ENCODE measurements at regions not wholly inside any gene's neighbourhood (a gene's known extent, or its start where the extent isn't known, plus 50 kb on each side); places are given as distances from the start of the nearest gene placed in this dataset.
A peak's percentile ranks its signal among the peaks of the same experiment; 100 is the strongest.
"Not testable (repeated sequence)": the region's sequence is repeated elsewhere in the genome, so short reads cannot be mapped to it uniquely, and the experiment has no call there.

DNA sequence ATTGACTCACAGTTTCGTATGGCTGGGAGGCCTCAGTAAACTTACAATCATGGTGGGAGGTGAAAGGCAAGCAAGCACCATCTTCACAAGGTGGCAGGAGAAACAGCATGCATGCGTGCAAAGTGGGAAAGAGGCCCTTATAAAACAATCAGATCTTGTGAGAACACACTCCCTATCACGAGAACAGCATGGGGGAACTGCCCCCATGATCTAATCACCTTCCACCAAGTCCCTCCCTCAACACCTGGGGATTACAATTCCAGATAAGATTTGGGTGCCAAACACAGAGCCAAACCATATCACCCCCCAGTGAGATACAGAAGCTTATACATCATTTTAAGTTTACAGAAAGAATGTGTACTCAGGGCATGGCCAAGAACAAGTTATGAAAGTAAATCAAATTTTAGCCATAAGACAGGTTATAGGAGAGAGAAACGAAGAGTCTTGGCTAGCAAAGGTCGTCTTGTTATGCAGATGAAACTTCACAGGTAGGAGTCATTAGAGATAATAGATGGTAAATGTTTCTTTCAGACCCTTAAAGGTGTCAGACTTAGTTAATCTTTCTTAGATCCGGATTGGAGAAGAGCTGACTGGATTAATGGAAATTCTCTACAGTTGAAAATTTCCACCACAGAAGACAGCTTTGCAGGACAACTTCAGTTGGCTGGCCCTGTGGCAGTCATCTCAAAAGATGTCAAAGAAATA is 79.8 kb upstream of the SEL1L start:
- no peak for DNase-seq (ENCODE audit: extremely low read depth, insufficient read length)
- Histone ChIP-seq H3K27me3 (replicated peaks; ENCODE audit: control insufficient read depth, insufficient read depth, low read length) (no peaks in the 10 kb centered on the region), H3K4me3 (replicated peaks; ENCODE audit: low read depth, low read length) (no peak overlapping the region), H3K36me3 (ENCODE audit: control insufficient read depth, insufficient read depth, low read length) (no peaks in the 10 kb centered on the region)
- TF ChIP-seq, protein P1, sequence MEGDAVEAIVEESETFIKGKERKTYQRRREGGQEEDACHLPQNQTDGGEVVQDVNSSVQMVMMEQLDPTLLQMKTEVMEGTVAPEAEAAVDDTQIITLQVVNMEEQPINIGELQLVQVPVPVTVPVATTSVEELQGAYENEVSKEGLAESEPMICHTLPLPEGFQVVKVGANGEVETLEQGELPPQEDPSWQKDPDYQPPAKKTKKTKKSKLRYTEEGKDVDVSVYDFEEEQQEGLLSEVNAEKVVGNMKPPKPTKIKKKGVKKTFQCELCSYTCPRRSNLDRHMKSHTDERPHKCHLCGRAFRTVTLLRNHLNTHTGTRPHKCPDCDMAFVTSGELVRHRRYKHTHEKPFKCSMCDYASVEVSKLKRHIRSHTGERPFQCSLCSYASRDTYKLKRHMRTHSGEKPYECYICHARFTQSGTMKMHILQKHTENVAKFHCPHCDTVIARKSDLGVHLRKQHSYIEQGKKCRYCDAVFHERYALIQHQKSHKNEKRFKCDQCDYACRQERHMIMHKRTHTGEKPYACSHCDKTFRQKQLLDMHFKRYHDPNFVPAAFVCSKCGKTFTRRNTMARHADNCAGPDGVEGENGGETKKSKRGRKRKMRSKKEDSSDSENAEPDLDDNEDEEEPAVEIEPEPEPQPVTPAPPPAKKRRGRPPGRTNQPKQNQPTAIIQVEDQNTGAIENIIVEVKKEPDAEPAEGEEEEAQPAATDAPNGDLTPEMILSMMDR (IDR thresholded peaks at IDR 0.05; ENCODE audit: insufficient read depth, low read length, poor library complexity, severe bottlenecking), result no peak

DNA sequence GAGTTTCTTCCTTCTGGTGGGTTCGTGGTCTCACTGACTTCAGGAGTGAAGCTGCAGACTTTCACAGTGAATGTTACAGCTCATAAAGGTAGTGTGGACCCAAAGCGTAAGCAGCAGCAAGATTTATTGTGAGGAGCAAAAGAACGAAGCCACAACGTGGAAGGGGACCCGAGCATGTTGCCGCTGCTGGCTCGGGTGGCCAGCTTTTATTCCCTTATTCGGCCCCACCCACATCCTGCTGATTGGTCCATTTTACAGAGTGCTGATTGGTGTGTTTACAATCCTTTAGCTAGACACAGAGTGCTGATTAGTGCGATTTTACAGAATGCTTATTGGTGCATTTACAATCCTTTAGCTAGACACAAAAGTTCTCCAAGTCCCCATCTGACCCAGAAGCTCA is 80.6 kb upstream of the SEL1L start:
- H3K4me3 ChIP-seq (replicated peaks; ENCODE audit: low read depth, low read length); H3K27me3 ChIP-seq (replicated peaks; ENCODE audit: control insufficient read depth, insufficient read depth, low read length); DNase-seq (ENCODE audit: extremely low read depth, insufficient read length); H3K36me3 ChIP-seq (ENCODE audit: control insufficient read depth, insufficient read depth, low read length): not testable (repeated sequence)

DNA sequence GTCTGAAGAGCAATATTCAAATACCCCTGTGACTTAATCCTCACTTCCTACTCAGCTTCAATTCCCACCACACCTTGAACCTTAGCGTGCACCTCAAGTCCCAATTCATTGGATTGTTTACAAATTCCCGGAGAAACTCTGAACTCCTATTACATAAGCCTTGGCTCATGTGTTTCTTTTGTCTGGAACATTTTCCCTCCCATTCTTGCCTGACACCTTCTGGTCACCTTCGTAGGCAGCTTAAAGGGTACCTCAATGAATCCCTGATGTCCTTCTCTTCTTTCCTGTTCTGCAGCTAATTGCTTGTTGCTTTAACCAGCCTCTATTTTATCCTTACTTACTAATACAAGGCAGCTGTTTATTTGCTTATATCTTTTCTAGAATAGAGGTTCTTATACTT is 85.0 kb upstream of the SEL1L start:
- H3K36me3 ChIP-seq (ENCODE audit: control insufficient read depth, insufficient read depth, low read length), result no peaks in the 10 kb centered on the region
- no peaks in the 10 kb centered on the region for H3K27me3 ChIP-seq (replicated peaks; ENCODE audit: control insufficient read depth, insufficient read depth, low read length)
- DNase-seq (ENCODE audit: extremely low read depth, insufficient read length), result no peak
- no peak overlapping the region for H3K4me3 ChIP-seq (replicated peaks; ENCODE audit: low read depth, low read length)
- TF ChIP-seq, protein P1 (IDR thresholded peaks at IDR 0.05; ENCODE audit: insufficient read depth, low read length, poor library complexity, severe bottlenecking), result no peak

DNA sequence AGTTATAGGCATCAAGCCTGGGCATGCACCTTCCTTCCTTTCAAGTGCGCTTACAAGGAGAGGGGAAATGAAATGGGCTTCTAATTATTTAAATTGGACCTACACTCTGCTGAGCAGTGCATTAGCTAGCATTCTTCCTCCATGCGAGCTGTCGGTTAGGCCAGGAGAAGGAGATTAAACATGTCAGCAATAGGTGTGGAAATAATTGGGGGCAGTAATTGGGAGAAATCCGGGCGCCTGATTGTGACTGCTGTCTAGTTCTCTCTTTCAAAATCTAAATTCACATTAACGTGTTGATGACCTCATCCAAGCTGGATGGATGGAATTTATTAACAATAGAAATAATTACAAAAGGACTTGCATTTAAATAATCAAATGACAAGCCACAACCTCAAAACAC is 86.2 kb upstream of the SEL1L start:
- H3K27me3 ChIP-seq (replicated peaks; ENCODE audit: control insufficient read depth, insufficient read depth, low read length), result no peaks in the 10 kb centered on the region
- H3K36me3 ChIP-seq (ENCODE audit: control insufficient read depth, insufficient read depth, low read length), result no peaks in the 10 kb centered on the region
- TF ChIP-seq, protein P1 (IDR thresholded peaks at IDR 0.05; ENCODE audit: insufficient read depth, low read length, poor library complexity, severe bottlenecking), result no peak
- no peak for DNase-seq (ENCODE audit: extremely low read depth, insufficient read length)
- no peak overlapping the region for H3K4me3 ChIP-seq (replicated peaks; ENCODE audit: low read depth, low read length)

DNA sequence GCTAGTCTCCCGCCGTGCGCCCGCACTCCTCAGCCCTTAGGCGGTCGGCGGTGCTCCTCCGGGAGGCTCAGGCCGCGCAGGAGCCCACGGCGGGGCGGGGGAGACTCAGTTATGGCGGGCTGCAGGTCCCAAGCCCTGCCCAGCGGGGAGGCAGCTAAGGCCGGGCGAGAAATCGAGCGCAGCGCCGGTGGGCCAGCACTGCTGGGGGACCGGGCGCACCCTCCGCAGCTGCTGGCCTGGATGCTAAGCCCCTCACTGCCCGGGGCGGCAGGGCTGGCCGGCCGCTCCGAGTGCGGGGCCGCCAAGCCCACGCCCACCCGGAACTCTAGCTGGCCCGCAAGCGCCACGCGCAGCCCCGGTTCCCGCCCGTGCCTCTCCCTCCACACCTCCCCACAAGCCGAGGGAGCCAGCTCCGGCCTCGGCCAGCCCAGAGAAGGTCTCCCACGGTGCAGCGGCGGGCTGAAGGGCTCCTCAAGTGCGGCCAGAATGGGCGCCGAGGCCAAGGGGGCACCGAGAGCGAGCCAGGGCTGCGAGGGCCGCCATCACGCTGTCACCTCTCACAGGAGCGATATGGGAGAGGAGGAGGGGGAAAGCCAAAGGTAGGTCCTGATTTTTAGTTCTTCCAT is 90.2 kb upstream of the SEL1L start:
- DNase-seq (ENCODE audit: extremely low read depth, insufficient read length), result not testable (repeated sequence)

DNA sequence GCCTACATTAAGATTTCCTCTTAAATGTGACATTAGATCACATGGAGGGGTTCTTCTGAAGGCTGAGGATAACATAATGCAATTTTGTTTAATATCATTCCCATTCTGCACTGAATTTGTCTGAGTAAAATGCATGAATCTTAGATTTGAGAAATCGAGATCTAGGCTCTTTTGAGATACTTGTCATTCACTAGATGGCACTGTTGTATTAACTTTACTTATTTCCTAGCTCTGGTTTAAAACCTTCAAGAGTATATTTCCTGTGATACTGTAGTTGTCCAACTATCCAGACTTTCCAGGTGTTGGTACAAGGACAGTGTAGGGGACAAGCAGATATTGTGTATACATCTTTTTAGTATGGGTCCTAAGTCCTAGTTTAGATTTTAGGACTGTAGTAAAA is 91.7 kb upstream of the SEL1L start:
- H3K4me3 ChIP-seq (replicated peaks; ENCODE audit: low read depth, low read length), result no peak overlapping the region
- TF ChIP-seq, protein P1 (IDR thresholded peaks at IDR 0.05; ENCODE audit: insufficient read depth, low read length, poor library complexity, severe bottlenecking), result peak; percentile 19
- no peaks in the 10 kb centered on the region for H3K36me3 ChIP-seq (ENCODE audit: control insufficient read depth, insufficient read depth, low read length)
- H3K27me3 ChIP-seq (replicated peaks; ENCODE audit: control insufficient read depth, insufficient read depth, low read length), result no peaks in the 10 kb centered on the region
- DNase-seq (ENCODE audit: extremely low read depth, insufficient read length), result no peak

More for the DNA sequence above, 90.2 kb upstream of the SEL1L start:
- H3K4me3 ChIP-seq (replicated peaks; ENCODE audit: low read depth, low read length); H3K36me3 ChIP-seq (ENCODE audit: control insufficient read depth, insufficient read depth, low read length); H3K27me3 ChIP-seq (replicated peaks; ENCODE audit: control insufficient read depth, insufficient read depth, low read length): not testable (repeated sequence)
